ENCODE measurements at regions not wholly inside any gene's neighbourhood (a gene's known extent, or its start where the extent isn't known, plus 50 kb on each side); places are given as distances from the start of the nearest gene placed in this dataset.

DNA sequence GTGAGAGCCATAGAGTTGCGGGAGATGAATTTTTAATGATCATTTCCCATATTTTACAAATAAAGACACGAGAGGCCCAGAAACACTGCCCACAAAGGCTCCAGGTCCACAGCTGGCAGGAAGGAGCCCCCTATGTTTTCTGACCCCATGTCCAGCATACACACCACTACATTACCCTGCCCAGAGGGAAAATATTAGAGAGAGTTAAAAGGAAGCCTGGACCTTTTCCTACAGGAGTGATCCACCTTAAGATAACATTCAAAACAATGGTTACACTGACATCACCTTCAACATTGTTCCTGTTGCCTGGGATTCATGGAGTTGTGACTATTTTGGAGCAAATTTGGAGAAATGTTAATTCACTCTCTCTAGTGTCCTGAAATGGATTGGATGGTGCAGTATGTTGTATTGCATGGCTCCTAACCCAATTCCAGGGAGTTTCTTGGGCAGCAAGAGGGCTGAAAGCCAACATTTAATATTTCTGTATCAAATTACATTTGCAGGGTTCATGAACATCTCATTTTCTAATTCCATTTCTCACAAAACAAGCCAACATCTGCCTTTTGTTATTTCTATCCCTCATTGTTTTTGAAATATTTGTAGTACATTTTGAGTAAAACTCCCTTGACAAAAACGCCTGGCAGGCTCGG, 172.5 kb downstream of the DLEU7 start:
- TF ChIP-seq, protein P1, sequence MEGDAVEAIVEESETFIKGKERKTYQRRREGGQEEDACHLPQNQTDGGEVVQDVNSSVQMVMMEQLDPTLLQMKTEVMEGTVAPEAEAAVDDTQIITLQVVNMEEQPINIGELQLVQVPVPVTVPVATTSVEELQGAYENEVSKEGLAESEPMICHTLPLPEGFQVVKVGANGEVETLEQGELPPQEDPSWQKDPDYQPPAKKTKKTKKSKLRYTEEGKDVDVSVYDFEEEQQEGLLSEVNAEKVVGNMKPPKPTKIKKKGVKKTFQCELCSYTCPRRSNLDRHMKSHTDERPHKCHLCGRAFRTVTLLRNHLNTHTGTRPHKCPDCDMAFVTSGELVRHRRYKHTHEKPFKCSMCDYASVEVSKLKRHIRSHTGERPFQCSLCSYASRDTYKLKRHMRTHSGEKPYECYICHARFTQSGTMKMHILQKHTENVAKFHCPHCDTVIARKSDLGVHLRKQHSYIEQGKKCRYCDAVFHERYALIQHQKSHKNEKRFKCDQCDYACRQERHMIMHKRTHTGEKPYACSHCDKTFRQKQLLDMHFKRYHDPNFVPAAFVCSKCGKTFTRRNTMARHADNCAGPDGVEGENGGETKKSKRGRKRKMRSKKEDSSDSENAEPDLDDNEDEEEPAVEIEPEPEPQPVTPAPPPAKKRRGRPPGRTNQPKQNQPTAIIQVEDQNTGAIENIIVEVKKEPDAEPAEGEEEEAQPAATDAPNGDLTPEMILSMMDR (conservative IDR thresholded peaks at IDR 0.05): no peak
- Histone ChIP-seq H2BK120ac (ENCODE audit: low read depth, low read length, poor library complexity, severe bottlenecking) (no peak overlapping the region), H3K4me2 (ENCODE audit: insufficient read depth, insufficient read length, low read length) (no peak overlapping the region), H3K27ac (ENCODE audit: insufficient read length, low read depth, low read length) (no peak overlapping the region), H3K9ac (ENCODE audit: extremely low read depth, insufficient read length, low read length) (no peak overlapping the region), H3K18ac (ENCODE audit: insufficient read length, low read depth, low read length) (no peak overlapping the region), H3K79me2 (ENCODE audit: insufficient read depth, low read length) (no peaks in the 10 kb centered on the region), H2BK5ac (ENCODE audit: insufficient read length, low read length) (no peak overlapping the region), H4K91ac (ENCODE audit: insufficient read length, low read depth, low read length) (no peak overlapping the region), H3K23ac (ENCODE audit: insufficient read length, low read depth, low read length) (no peak overlapping the region), H3K56ac (ENCODE audit: insufficient read length, low read depth, low read length) (no peak overlapping the region), H3K23me2 (ENCODE audit: insufficient read length, low read depth, low read length, poor library complexity, severe bottlenecking) (peaks cover 2% of the 10 kb centered on the region), H4K20me1 (ENCODE audit: control insufficient read depth, insufficient read depth, insufficient read length) (no peaks in the 10 kb centered on the region), H2BK20ac (ENCODE audit: low read depth, low read length, poor library complexity, severe bottlenecking) (no peak overlapping the region), H3T11ph (ENCODE audit: low read length) (no peak overlapping the region), H4K8ac (replicated peaks; ENCODE audit: insufficient read length, low read depth, low read length) (no peak overlapping the region), H3K4ac (ENCODE audit: low read depth, low read length) (no peak overlapping the region), H4K5ac (ENCODE audit: insufficient read length, low read depth, low read length) (no peak overlapping the region), H2AK5ac (ENCODE audit: insufficient read length, low read length) (no peak overlapping the region), H2AFZ (ENCODE audit: low read length) (no peak overlapping the region), H3K9me3 (ENCODE audit: control insufficient read depth, low read depth, low read length) (no peaks in the 10 kb centered on the region), H3K79me1 (ENCODE audit: insufficient read depth, low read depth, low read length, poor library complexity, severe bottlenecking) (no peaks in the 10 kb centered on the region), H2BK15ac (ENCODE audit: low read depth, low read length) (no peak overlapping the region), H3K14ac (ENCODE audit: insufficient read depth, low read length) (no peak overlapping the region), H3K27me3 (ENCODE audit: insufficient read depth, low read length) (no peaks in the 10 kb centered on the region), H2BK12ac (ENCODE audit: insufficient read length, low read depth, low read length) (no peak overlapping the region), H3K4me1 (ENCODE audit: insufficient read depth, low read length) (0 out of 2 replicates have a peak, but pooled peaks cover 4% of the 10 kb centered on the region)
- Mint-ChIP-seq H3K36me3 (ENCODE audit: insufficient read depth in 1 of 3, low read depth in 3 of 3) (no peaks in the 10 kb centered on the region), H3K27me3 (ENCODE audit: low read depth) (no peaks in the 10 kb centered on the region), H3K27ac (no peak overlapping the region), H3K4me3 (no peak overlapping the region), H3K9me3 (no peaks in the 10 kb centered on the region), H3K4me1 (peaks cover 4% of the 10 kb centered on the region in 2 experiments)
- WGBS (ENCODE audit: extremely low coverage, insufficient read length, low lambda C conversion rate): no CpG with 5 or more reads among the region's 4 CpGs
- no peak for DNase-seq

All from H9 (cell line).